WTC11 (cell line): ENCODE measurements at regions not wholly inside any gene's neighbourhood (a gene's known extent, or its start where the extent isn't known, plus 50 kb on each side); places are given as distances from the start of the nearest gene placed in this dataset.

ENCODE experiments used
- ATF2 ChIP-seq: sonication (generic); formaldehyde crosslinking; IDR thresholded peaks from 2 replicates; pipeline ENCODE4 v1.8.1; 2022; ENCODE audit warnings: low read depth, missing genetic modification reagents, borderline replicate concordance
- CBFB ChIP-seq: sonication (generic); formaldehyde crosslinking; IDR thresholded peaks from 2 replicates; pipeline ENCODE4 v1.8.1; 2022; ENCODE audit warnings: mild to moderate bottlenecking, low read depth, missing genetic modification reagents
- CREB1 ChIP-seq: sonication (generic); formaldehyde crosslinking; IDR thresholded peaks from 2 replicates; pipeline ENCODE4 v1.8.0; 2023; ENCODE audit warnings: mild to moderate bottlenecking, missing genetic modification reagents
- CTCF ChIP-seq: fragments of 200-600 bp; IDR thresholded peaks from 2 replicates; pipeline ENCODE4 v1.8.0; 2022; ENCODE audit warnings: antibody characterized with exemption
- KAT7 ChIP-seq: sonication (generic); formaldehyde crosslinking; IDR thresholded peaks from 2 replicates; pipeline ENCODE4 v1.8.1; 2023; ENCODE audit warnings: missing genetic modification reagents, mild to moderate bottlenecking, borderline replicate concordance
- RELA ChIP-seq: sonication (generic); formaldehyde crosslinking; IDR thresholded peaks from 2 replicates; pipeline ENCODE4 v1.8.1; 2022; ENCODE audit warnings: missing genetic modification reagents, mild to moderate bottlenecking, borderline replicate concordance
- USF1 ChIP-seq: sonication (generic); formaldehyde crosslinking; IDR thresholded peaks from 2 replicates; pipeline ENCODE4 v1.8.0; 2022; ENCODE audit warnings: mild to moderate bottlenecking, missing genetic modification reagents
- ZNF416 ChIP-seq: fragments of 250-450 bp; sonication (Bioruptor Pico); IDR thresholded peaks from 2 replicates; pipeline ENCODE4 v1.9.0; 2021; ENCODE audit warnings: mild to moderate bottlenecking, inconsistent platforms
- ZNF423 ChIP-seq: fragments of 250-450 bp; sonication (Bioruptor Pico); IDR thresholded peaks from 2 replicates; pipeline ENCODE4 v2.1.2; 2022; ENCODE audit warnings: mild to moderate bottlenecking, moderate library complexity
- ZSCAN18 ChIP-seq: fragments of 250-450 bp; sonication (Bioruptor Pico); IDR thresholded peaks from 2 replicates; pipeline ENCODE4 v2.1.2; 2022; ENCODE audit warnings: mild to moderate bottlenecking, moderate library complexity
- TF ChIP-seq, protein P1 (sequence below): sonication (generic); formaldehyde crosslinking; IDR thresholded peaks from 2 replicates; pipeline ENCODE4 v1.8.1; 2022; ENCODE audit warnings: low read depth, mild to moderate bottlenecking, moderate library complexity, missing genetic modification reagents, borderline replicate concordance

DNA sequence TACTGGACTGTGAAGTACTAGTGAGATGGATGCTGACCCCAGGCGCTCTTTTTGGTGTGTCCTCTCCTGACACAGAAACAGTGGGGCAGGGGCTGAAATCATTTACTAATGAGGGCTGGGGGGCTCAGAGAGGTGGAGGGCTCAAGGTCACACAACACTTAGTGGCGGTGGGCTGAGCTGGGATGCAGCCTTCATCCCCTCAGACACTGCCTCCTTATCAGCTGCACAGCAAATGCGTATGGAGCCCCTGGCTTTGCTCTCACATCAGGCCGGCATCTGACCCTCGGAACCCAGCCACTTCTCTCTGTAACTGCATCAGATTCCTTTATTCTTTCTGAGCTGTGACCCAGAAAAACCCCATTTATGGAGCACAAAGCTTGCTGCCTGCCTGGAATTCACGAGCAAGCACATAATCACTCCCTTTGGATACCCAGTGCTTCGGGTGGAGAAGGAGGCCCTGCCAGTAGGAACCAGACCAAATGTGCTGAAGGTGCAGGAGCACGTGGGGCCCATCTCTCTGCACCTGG, 736.6 kb downstream of the TBC1D22A start:
- no peak for TF ChIP-seq CTCF
- TF ChIP-seq ZNF423 (CRISPR knock-in tag): no peak
- no peak for TF ChIP-seq CREB1 (CRISPR knock-in tag)
- TF ChIP-seq, protein P1, sequence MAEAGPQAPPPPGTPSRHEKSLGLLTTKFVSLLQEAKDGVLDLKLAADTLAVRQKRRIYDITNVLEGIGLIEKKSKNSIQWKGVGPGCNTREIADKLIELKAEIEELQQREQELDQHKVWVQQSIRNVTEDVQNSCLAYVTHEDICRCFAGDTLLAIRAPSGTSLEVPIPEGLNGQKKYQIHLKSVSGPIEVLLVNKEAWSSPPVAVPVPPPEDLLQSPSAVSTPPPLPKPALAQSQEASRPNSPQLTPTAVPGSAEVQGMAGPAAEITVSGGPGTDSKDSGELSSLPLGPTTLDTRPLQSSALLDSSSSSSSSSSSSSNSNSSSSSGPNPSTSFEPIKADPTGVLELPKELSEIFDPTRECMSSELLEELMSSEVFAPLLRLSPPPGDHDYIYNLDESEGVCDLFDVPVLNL (CRISPR knock-in tag): no peak
- no peak for TF ChIP-seq CBFB (CRISPR knock-in tag)
- no peak for TF ChIP-seq ZNF416 (CRISPR knock-in tag)
- no peak for TF ChIP-seq ATF2 (CRISPR knock-in tag)
- no peak for TF ChIP-seq USF1
- no peak for TF ChIP-seq ZSCAN18
- no peak for TF ChIP-seq KAT7 (CRISPR knock-in tag)
- TF ChIP-seq RELA: no peak
